Epithelial cell of proximal tubule (primary cell): ENCODE measurements at regions not wholly inside any gene's neighbourhood (a gene's known extent, or its start where the extent isn't known, plus 50 kb on each side); places are given as distances from the start of the nearest gene placed in this dataset.

ENCODE experiments used
- DNase-seq: peaks from one replicate; pipeline ENCODE4 v3.0.0-alpha.2; 2011; ENCODE audit warnings: low read depth
- H3K4me3 ChIP-seq: 2 replicates; pipeline ENCODE4 v1.5.1; 2011; ENCODE audit warnings: low read depth, mild to moderate bottlenecking, low read length
- CTCF ChIP-seq: conservative IDR thresholded peaks from 2 replicates; pipeline ENCODE4 v1.5.1; 2012; ENCODE audit warnings: low read depth, mild to moderate bottlenecking, low read length

- no peak for TF ChIP-seq CTCF
- H3K4me3 ChIP-seq, result no peak overlapping the region
- DNase-seq, result no peak
Measured at GRCh38 chr5:10065428-10066000, 184.2 kb downstream of the ATPSCKMT start.

GRCh38 chr5:10064546-10065195 lies 185.0 kb downstream of the ATPSCKMT start:
- DNase-seq, result no peak
- no peak overlapping the region for H3K4me3 ChIP-seq
- no peak for TF ChIP-seq CTCF

GRCh38 chr5:10063997-10064396 lies 185.7 kb downstream of the ATPSCKMT start:
- TF ChIP-seq CTCF, result no peak
- no peak for DNase-seq
- no peak overlapping the region for H3K4me3 ChIP-seq

- no peak for DNase-seq
- H3K4me3 ChIP-seq, result no peak overlapping the region
Measured at GRCh38 chr5:10059980-10060379, 189.7 kb downstream of the ATPSCKMT start.

GRCh38 chr5:10059556-10059955 lies 190.1 kb downstream of the ATPSCKMT start:
- TF ChIP-seq CTCF, result no peak

More at GRCh38 chr5:10059980-10060379, 189.7 kb downstream of the ATPSCKMT start:
- TF ChIP-seq CTCF, result no peak

GRCh38 chr5:10057356-10057755 lies 192.3 kb downstream of the ATPSCKMT start:
- no peak for TF ChIP-seq CTCF
- no peak for DNase-seq
- no peak overlapping the region for H3K4me3 ChIP-seq

More at GRCh38 chr5:10059556-10059955, 190.1 kb downstream of the ATPSCKMT start:
- no peak for DNase-seq
- H3K4me3 ChIP-seq, result no peak overlapping the region

- DNase-seq, result no peak
- H3K4me3 ChIP-seq, result no peak overlapping the region
- no peak for TF ChIP-seq CTCF
Measured at GRCh38 chr5:10056228-10056760, 193.4 kb downstream of the ATPSCKMT start.
